NB4 (cell line): ENCODE measurements at regions not wholly inside any gene's neighbourhood (a gene's known extent, or its start where the extent isn't known, plus 50 kb on each side); places are given as distances from the start of the nearest gene placed in this dataset.

Experiments used
- CTCF ChIP-seq: IDR thresholded peaks from one replicate; pipeline ENCODE4 v1.5.1; 2012; ENCODE audit warnings: low read depth, low read length
- MAX ChIP-seq: IDR thresholded peaks from 2 replicates; pipeline ENCODE4 v1.6.1; 2011; ENCODE audit warnings: low read depth, low read length
- MYC ChIP-seq: IDR thresholded peaks from 2 replicates; pipeline ENCODE4 v1.6.1; 2011; ENCODE audit warnings: low read depth, low read length
- POLR2A ChIP-seq: IDR thresholded peaks from 2 replicates; pipeline ENCODE4 v1.6.1; 2011; ENCODE audit warnings: mild to moderate bottlenecking; ENCODE audit not compliant: insufficient read length; ENCODE audit errors: extremely low read depth

- TF ChIP-seq CTCF = no peak
- no peak for TF ChIP-seq POLR2A
- no peak for TF ChIP-seq MYC
- no peak for TF ChIP-seq MAX
These were observed 376.1 kb upstream of the MCTP2 start for GRCh38 chr15:93855181-93855826.
